GM12878 (cell line): ENCODE measurements at regions not wholly inside any gene's neighbourhood (a gene's known extent, or its start where the extent isn't known, plus 50 kb on each side); places are given as distances from the start of the nearest gene placed in this dataset.
A peak's percentile ranks its signal among the peaks of the same experiment; 100 is the strongest.

ENCODE experiments used
- ATAC-seq: fragments of 200-7000 bp; cut with Tn5 transposase; 3 replicates; pipeline ENCODE4 v1.9.1; 2020; ENCODE audit warnings: mild to moderate bottlenecking, moderate library complexity
- BruUV-seq: library from RNA; stranded (reverse); fragments of 400-500 nt; replicated peaks from 2 replicates; lab custom pipeline; 2021; lab: Mats Ljungman, UMichigan
- CTCF ChIA-PET: fragments of 300-600 bp; sonication (Branson Sonifier 250); formaldehyde crosslinking; extraction: SDS; loops from one replicate; lab custom pipeline; 2021; ENCODE audit warnings: inconsistent platforms; lab: Yijun Ruan, JAX
- POLR2A ChIA-PET: fragments of 350-600 bp; formaldehyde crosslinking; extraction: SDS; loops from one replicate; lab custom pipeline; 2021; ENCODE audit warnings: inconsistent platforms; lab: Charles Lee
- RAD21 ChIA-PET: fragments of 300-600 bp; sonication (Branson Sonifier 250); formaldehyde crosslinking; loops from one replicate; lab custom pipeline; 2023; ENCODE audit warnings: antibody characterized with exemption; ENCODE audit not compliant: unreplicated experiment; lab: Charles Lee
- SMC1A ChIA-PET: fragments of 300-600 bp; sonication (Branson Sonifier 250); formaldehyde crosslinking; loops from one replicate; lab custom pipeline; 2023; ENCODE audit not compliant: unreplicated experiment, uncharacterized antibody; lab: Charles Lee
- DNase-seq: peaks from one replicate; pipeline ENCODE4 v3.0.0-alpha.2; 2011; ENCODE audit warnings: low read depth, low spot score
- FAIRE-seq: peaks from 3 replicates; lab custom pipeline; 2011; peaks lifted over from hg19 to GRCh38; lab: Jason Lieb, UNC
- H2AFZ ChIP-seq: 2 replicates; pipeline ENCODE4 v1.6.0; 2011; ENCODE audit warnings: low read depth, low read length, control low read depth; ENCODE audit not compliant: control insufficient read depth
- H3K27ac ChIP-seq: 2 replicates; pipeline ENCODE4 v1.5.1; 2011; ENCODE audit warnings: control low read depth; ENCODE audit not compliant: control insufficient read depth, insufficient read depth
- H3K27me3 ChIP-seq, 2 experiments: replicated peaks in 1 of 2; 2 replicates each; pipeline versions ENCODE4 v1.6.0 to v1.6.1; 2011; ENCODE audit warnings: low read length in 1 of 2; ENCODE audit not compliant: control insufficient read depth in 2 of 2, insufficient read depth in 2 of 2
- H3K36me3 ChIP-seq, 2 experiments: 2 replicates each; pipeline ENCODE4 v1.5.1; 2011; ENCODE audit warnings: low read length in 1 of 2; ENCODE audit not compliant: control insufficient read depth in 2 of 2, insufficient read depth in 2 of 2
- H3K4me1 ChIP-seq: 2 replicates; pipeline ENCODE4 v1.6.1; 2011; ENCODE audit warnings: mild to moderate bottlenecking, low read length, moderate library complexity, mixed read lengths; ENCODE audit not compliant: control insufficient read depth, insufficient read depth
- H3K4me2 ChIP-seq: 2 replicates; pipeline ENCODE4 v1.6.0; 2011; ENCODE audit warnings: control low read depth; ENCODE audit not compliant: control insufficient read depth, insufficient read depth
- H3K4me3 ChIP-seq: fragments of 200-600 bp; sonication (generic); 2 replicates; pipeline ENCODE4 v1.5.1; 2016
- H3K79me2 ChIP-seq: 2 replicates; pipeline ENCODE4 v1.6.0; 2011; ENCODE audit warnings: low read length; ENCODE audit not compliant: control insufficient read depth, insufficient read depth
- H3K9ac ChIP-seq: 2 replicates; pipeline ENCODE4 v1.8.0; 2011; ENCODE audit warnings: low read length, control low read depth, mixed read lengths; ENCODE audit not compliant: control insufficient read depth, insufficient read depth
- H3K9me3 ChIP-seq: replicated peaks from 3 replicates; pipeline ENCODE4 v1.5.1; 2011; ENCODE audit warnings: mild to moderate bottlenecking, low read length; ENCODE audit not compliant: control insufficient read depth, insufficient read depth
- H4K20me1 ChIP-seq: 2 replicates; pipeline ENCODE4 v1.6.0; 2011; ENCODE audit not compliant: control insufficient read depth, insufficient read depth
- BCL3 ChIP-seq: IDR thresholded peaks from 2 replicates; pipeline ENCODE4 v1.6.1; 2011; ENCODE audit warnings: borderline replicate concordance, low read depth, mild to moderate bottlenecking, moderate library complexity, low read length; ENCODE audit not compliant: insufficient read depth, poor library complexity, severe bottlenecking
- CBFB ChIP-seq: IDR thresholded peaks from 2 replicates; pipeline ENCODE4 v1.6.1; 2016; ENCODE audit warnings: antibody characterized with exemption, low read depth
- CBX5 ChIP-seq: sonication (generic); IDR thresholded peaks from 2 replicates; pipeline ENCODE4 v1.6.1; 2016; ENCODE audit warnings: low read depth, moderate library complexity, mild to moderate bottlenecking, inconsistent platforms
- CHD2 ChIP-seq: IDR thresholded peaks from 2 replicates; pipeline ENCODE4 v1.6.1; 2011; ENCODE audit warnings: low read depth, low read length, improper control_type of control experiment, borderline replicate concordance
- DPF2 ChIP-seq: fragments of 450-650 bp; IDR thresholded peaks from 2 replicates; pipeline ENCODE4 v1.6.1; 2017; ENCODE audit warnings: mild to moderate bottlenecking
- E4F1 ChIP-seq: fragments of 450-650 bp; IDR thresholded peaks from 2 replicates; pipeline ENCODE4 v1.6.1; 2018; ENCODE audit warnings: borderline replicate concordance, mild to moderate bottlenecking; ENCODE audit not compliant: partially characterized antibody
- EED ChIP-seq: sonication (generic); IDR thresholded peaks from 2 replicates; pipeline ENCODE4 v1.6.1; 2016; ENCODE audit warnings: antibody characterized with exemption, low read depth
- EGR1 ChIP-seq, 2 experiments: IDR thresholded peaks; 1 replicate in 1 of 2; 2 replicates in 1 of 2; pipeline ENCODE4 v1.6.1; 2011 to 2012; ENCODE audit warnings: low read depth in 2 of 2, low read length in 2 of 2, borderline replicate concordance in 1 of 2, mild to moderate bottlenecking in 1 of 2, moderate library complexity in 1 of 2
- FOS ChIP-seq: IDR thresholded peaks from 3 replicates; pipeline ENCODE4 v1.6.1; 2011; ENCODE audit warnings: borderline replicate concordance; ENCODE audit not compliant: insufficient read length; ENCODE audit errors: extremely low read depth
- HDGF ChIP-seq: fragments of 450-650 bp; IDR thresholded peaks from 2 replicates; pipeline ENCODE4 v1.6.1; 2016; ENCODE audit warnings: antibody characterized with exemption
- NFYB ChIP-seq: IDR thresholded peaks from 2 replicates; pipeline ENCODE4 v1.6.1; 2011; ENCODE audit warnings: low read depth, mild to moderate bottlenecking, low read length, improper control_type of control experiment, moderate library complexity; ENCODE audit not compliant: insufficient read depth
- NKRF ChIP-seq: fragments of 450-650 bp; conservative IDR thresholded peaks from 2 replicates; pipeline ENCODE4 v1.6.1; 2017; ENCODE audit warnings: mild to moderate bottlenecking, moderate library complexity
- PBX3 ChIP-seq: IDR thresholded peaks from 2 replicates; pipeline ENCODE4 v1.6.1; 2011; ENCODE audit warnings: mild to moderate bottlenecking, low read depth, low read length, moderate library complexity; ENCODE audit not compliant: insufficient replicate concordance
- SMAD5 ChIP-seq: IDR thresholded peaks from 2 replicates; pipeline ENCODE4 v1.6.1; 2016; ENCODE audit warnings: antibody characterized with exemption, low read depth
- WGBS: methylation state at CpG from one replicate; pipeline ENCODE4 v1.1.6; 2016; ENCODE audit warnings: low lambda C conversion rate; ENCODE audit not compliant: insufficient replicate concordance, insufficient coverage; ENCODE audit errors: missing lambda C conversion rate; 5-methylcytosine and 5-hydroxymethylcytosine counted together
- in situ Hi-C: fragments of 300-500 bp; cut with MboI; formaldehyde crosslinking; loops from 9 replicates; pipeline ENCODE4 v1.14.3; 2018; ENCODE audit warnings: mixed read lengths
- intact Hi-C: fragments of 100-400 bp; cut with micrococcal nuclease; formaldehyde crosslinking; loops from one replicate; pipeline ENCODE4 v1.14.2; 2022; ENCODE audit not compliant: unreplicated experiment

- TF ChIP-seq PBX3, result no peak
Observed at GRCh38 chr4:102429553-102429952, 71.6 kb upstream of the NFKB1 start (continued).

- Histone ChIP-seq H4K20me1 (no peaks in the 10 kb centered on the region), H3K9ac (peak overlapping the region; percentile 69), H3K27me3 (no peaks in the 10 kb centered on the region), H3K4me1 (no peaks in the 10 kb centered on the region), H3K36me3 (no peaks in the 10 kb centered on the region), H3K27ac (peak overlapping the region; percentile 61), H3K4me3 (peak overlapping the region; percentile 83), H3K4me2 (peak overlapping the region; percentile 77), H3K79me2 (no peaks in the 10 kb centered on the region), H3K9me3 (no peaks in the 10 kb centered on the region; the same call in 2 of the 3 replicates), H2AFZ (peak overlapping the region; percentile 87)
- ChIA-PET SMC1A (interaction anchor here (0.6 to 2.5 kb wide), 34 partner anchors 11 to 669 kb away, joined by 3 to 32 read pairs (median 4); partner anchors contain the start of genes BDH2 and SLC39A8), POLR2A (interaction anchor here (0.6 to 1.6 kb wide), 13 partner anchors 15 to 811 kb away, joined by 3 to 10 read pairs (median 4); partner anchors contain the start of genes BDH2 and SLC39A8), CTCF (interaction anchor here (0.6 to 3.9 kb wide), 48 partner anchors 8 to 1322 kb away, joined by 3 to 40 read pairs (median 5); partner anchors contain the start of genes BDH2 and SLC39A8), RAD21 (interaction anchor here (0.6 to 2.2 kb wide), 69 partner anchors 10 to 1412 kb away, joined by 3 to 41 read pairs (median 4); partner anchors contain the start of genes BDH2, SLC39A8 and SLC9B2)
- FAIRE-seq (no peak), ATAC-seq (peak; percentile 38), DNase-seq (no peak)
- no TSS peak for BruUV-seq
- intact Hi-C loops, result loop anchor here (5.0 to 10.0 kb wide), 3 partner anchors 384 to 662 kb away; no protein-coding TSS in a partner anchor
- in situ Hi-C loops, result loop anchor here (10.0 kb wide), 1 partner anchor 574 kb away; no protein-coding TSS in a partner anchor
- WGBS, result 4% methylated on average over 2 of the region's 2 CpGs
- no peak for TF ChIP-seq E4F1
- no peak for TF ChIP-seq HDGF
- no peak for TF ChIP-seq NFYB
- TF ChIP-seq SMAD5, result no peak
- TF ChIP-seq NKRF, result no peak
- TF ChIP-seq CBX5, result no peak
- no peak for TF ChIP-seq CHD2
- no peak for TF ChIP-seq DPF2
- no peak for TF ChIP-seq EGR1 (IDR thresholded peaks at IDR 0.05; ENCODE audit: borderline replicate concordance in 1 of 2, low read depth in 2 of 2, low read length in 2 of 2)
- no peak for TF ChIP-seq BCL3
- no peak for TF ChIP-seq CBFB
- no peak for TF ChIP-seq EED
- TF ChIP-seq FOS, result no peak
Observed at GRCh38 chr4:102430461-102430910, 70.7 kb upstream of the NFKB1 start.
